ENCODE measurements at regions not wholly inside any gene's neighbourhood (a gene's known extent, or its start where the extent isn't known, plus 50 kb on each side); places are given as distances from the start of the nearest gene placed in this dataset.
A peak's percentile ranks its signal among the peaks of the same experiment; 100 is the strongest.

DNA sequence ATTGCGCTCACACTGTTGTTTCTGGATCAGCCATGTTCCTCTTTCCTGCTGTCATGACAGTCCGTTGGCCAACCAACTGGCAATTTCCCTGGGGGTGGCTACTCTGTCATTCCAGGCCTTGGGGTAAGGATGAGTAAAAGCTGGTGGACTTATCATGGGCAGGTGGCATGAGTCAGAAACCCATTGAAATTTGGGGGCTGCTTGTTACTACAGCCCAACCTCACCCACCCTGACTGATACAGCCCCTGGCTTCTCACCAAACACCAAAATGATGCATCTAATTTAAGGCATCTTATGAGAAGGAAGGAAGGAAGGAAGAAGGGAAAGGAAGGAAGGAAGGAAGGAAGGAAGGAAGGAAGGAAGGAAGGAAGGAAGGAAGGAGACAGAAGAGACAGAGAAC, 53.9 kb upstream of the CRHR1 start:
- DNase-seq, result no peak

GRCh38 chr17:45731459-45731858, 52.7 kb upstream of the CRHR1 start:
- no peak for DNase-seq

DNA sequence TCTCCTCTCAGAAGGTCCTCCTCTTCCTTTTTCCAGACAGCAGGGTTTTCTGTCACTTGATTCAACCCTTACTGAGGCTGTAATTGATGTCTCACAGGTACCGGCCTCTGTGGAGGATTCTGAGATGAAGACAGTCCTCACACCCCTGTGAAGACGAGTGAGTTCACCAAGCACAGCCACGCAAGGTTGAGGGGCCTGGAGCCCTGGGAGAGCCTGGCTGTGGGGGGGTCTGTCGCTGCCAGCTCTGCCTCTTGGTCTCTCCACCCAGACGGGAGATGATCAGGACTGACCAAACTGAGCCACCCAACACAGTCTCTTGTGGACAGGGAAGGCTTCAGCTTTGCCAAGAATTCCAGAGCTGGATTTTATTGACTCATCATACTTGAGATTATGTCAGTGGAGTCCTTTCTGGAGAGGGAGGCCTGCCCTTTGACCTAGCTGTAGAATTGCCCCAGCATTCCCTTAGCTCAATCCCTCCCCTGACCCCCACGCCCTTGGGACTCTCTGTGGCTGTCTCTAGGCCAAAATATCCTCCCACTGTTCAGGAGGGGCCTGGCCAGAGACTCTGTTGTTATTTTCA, 51.1 kb upstream of the CRHR1 start:
- DNase-seq, result peak; percentile 38

- no peak for DNase-seq
Measured at GRCh38 chr17:45733781-45734180, 50.3 kb upstream of the CRHR1 start.

Measured in NCI-H226 (cell line).